ENCODE measurements at regions not wholly inside any gene's neighbourhood (a gene's known extent, or its start where the extent isn't known, plus 50 kb on each side); places are given as distances from the start of the nearest gene placed in this dataset.

- no peak for TF ChIP-seq CTCF (conservative IDR thresholded peaks at IDR 0.05)
- Histone ChIP-seq H3K9ac (ENCODE audit: extremely low read depth, insufficient read length, low read length) (no peak overlapping the region), H3K18ac (ENCODE audit: insufficient read length, low read depth, low read length) (no peak overlapping the region), H3K23me2 (ENCODE audit: insufficient read length, low read depth, low read length, poor library complexity, severe bottlenecking) (no peaks in the 10 kb centered on the region), H2BK12ac (ENCODE audit: insufficient read length, low read depth, low read length) (no peak overlapping the region), H3K27ac (ENCODE audit: insufficient read length, low read depth, low read length) (no peak overlapping the region), H2AK5ac (ENCODE audit: insufficient read length, low read length) (no peak overlapping the region), H4K5ac (ENCODE audit: insufficient read length, low read depth, low read length) (no peak overlapping the region), H2BK15ac (ENCODE audit: low read depth, low read length) (no peak overlapping the region), H3K23ac (ENCODE audit: insufficient read length, low read depth, low read length) (no peak overlapping the region), H3K79me2 (ENCODE audit: insufficient read depth, low read length) (no peaks in the 10 kb centered on the region), H3K4ac (ENCODE audit: low read depth, low read length) (no peak overlapping the region), H4K8ac (replicated peaks; ENCODE audit: insufficient read length, low read depth, low read length) (no peak overlapping the region), H2BK5ac (ENCODE audit: insufficient read length, low read length) (no peak overlapping the region), H3K79me1 (ENCODE audit: insufficient read depth, low read depth, low read length, poor library complexity, severe bottlenecking) (no peaks in the 10 kb centered on the region), H2BK120ac (ENCODE audit: low read depth, low read length, poor library complexity, severe bottlenecking) (no peak overlapping the region), H2BK20ac (ENCODE audit: low read depth, low read length, poor library complexity, severe bottlenecking) (no peak overlapping the region), H3K56ac (ENCODE audit: insufficient read length, low read depth, low read length) (no peak overlapping the region), H2AFZ (ENCODE audit: low read length) (no peak overlapping the region), H3K14ac (ENCODE audit: insufficient read depth, low read length) (no peak overlapping the region), H3K27me3 (ENCODE audit: insufficient read depth, low read length) (no peaks in the 10 kb centered on the region), H4K20me1 (ENCODE audit: control insufficient read depth, insufficient read depth, insufficient read length) (no peaks in the 10 kb centered on the region), H4K91ac (ENCODE audit: insufficient read length, low read depth, low read length) (no peak overlapping the region), H3T11ph (ENCODE audit: low read length) (no peak overlapping the region), H3K4me1 (ENCODE audit: insufficient read depth, low read length) (no peaks in the 10 kb centered on the region), H3K9me3 (ENCODE audit: control insufficient read depth, low read depth, low read length) (no peaks in the 10 kb centered on the region), H3K4me2 (ENCODE audit: insufficient read depth, insufficient read length, low read length) (no peak overlapping the region)
- Mint-ChIP-seq H3K27me3 (ENCODE audit: low read depth) (peaks cover 7% of the 10 kb centered on the region; the same call in 1 of the 2 replicates), H3K4me3 (no peak overlapping the region), H3K4me1 (peaks cover 11 to 18% of the 10 kb centered on the region in 2 experiments; a peak in 3 of 4 replicates), H3K36me3 (ENCODE audit: insufficient read depth in 1 of 3, low read depth in 3 of 3) (peaks cover 5 to 11% (median 5%) of the 10 kb centered on the region in 3 experiments; a peak in 4 of 7 replicates), H3K27ac (no peak overlapping the region), H3K9me3 (peaks cover 15 to 17% of the 10 kb centered on the region in 2 experiments)
- DNase-seq: no peak
- no CpG with 5 or more reads among the region's 6 CpGs for WGBS (ENCODE audit: extremely low coverage, insufficient read length, low lambda C conversion rate)
Measured at GRCh38 chr3:72196377-72196929, 411.5 kb upstream of the PROK2 start.

All from H9 (cell line).